Ascending aorta (tissue), 2 donors: ENCODE measurements at regions not wholly inside any gene's neighbourhood (a gene's known extent, or its start where the extent isn't known, plus 50 kb on each side); places are given as distances from the start of the nearest gene placed in this dataset.

ENCODE experiments used
- DNase-seq, 2 donors: peaks; one replicate each; pipeline ENCODE4 v3.0.0-alpha.2; 2019; ENCODE audit warnings: low spot score in 2 of 2
- H3K27ac ChIP-seq, 2 donors: fragments of 200-600 bp; sonication (generic); one replicate each; pipeline ENCODE4 v1.5.1; 2016 to 2017; ENCODE audit warnings: mild to moderate bottlenecking in 1 of 2
- H3K27me3 ChIP-seq: fragments of 200-600 bp; sonication (generic); one replicate; pipeline ENCODE4 v1.5.1; 2017
- H3K36me3 ChIP-seq, 2 donors: fragments of 200-600 bp; sonication (generic); one replicate each; pipeline ENCODE4 v1.5.1; 2016
- H3K4me1 ChIP-seq, 2 donors: fragments of 200-600 bp; sonication (generic); one replicate each; pipeline ENCODE4 v1.5.1; 2016 to 2017; ENCODE audit warnings: mild to moderate bottlenecking in 1 of 2
- H3K4me3 ChIP-seq, 2 donors: fragments of 200-600 bp; sonication (generic); one replicate each; pipeline ENCODE4 v1.5.1; 2016 to 2017; ENCODE audit warnings: mild to moderate bottlenecking in 1 of 2
- H3K9me3 ChIP-seq, 2 donors: fragments of 200-600 bp; sonication (generic); one replicate each; pipeline ENCODE4 v1.5.1; 2016
- intact Hi-C: fragments of 100-400 bp; cut with DNase I; formaldehyde crosslinking; loops from one replicate; pipeline ENCODE4 v1.15.1; 2023
- TF ChIP-seq, protein P1 (sequence below), 3 experiments: fragments of 200-600 bp in 2 of 3; fragments of 450-650 bp in 1 of 3; sonication (generic) in 2 of 3; IDR thresholded peaks; one replicate each; pipeline ENCODE4 v1.5.1; 2016 to 2019; ENCODE audit warnings: antibody characterized with exemption in 3 of 3, mild to moderate bottlenecking in 1 of 3, moderate library complexity in 1 of 3

DNA sequence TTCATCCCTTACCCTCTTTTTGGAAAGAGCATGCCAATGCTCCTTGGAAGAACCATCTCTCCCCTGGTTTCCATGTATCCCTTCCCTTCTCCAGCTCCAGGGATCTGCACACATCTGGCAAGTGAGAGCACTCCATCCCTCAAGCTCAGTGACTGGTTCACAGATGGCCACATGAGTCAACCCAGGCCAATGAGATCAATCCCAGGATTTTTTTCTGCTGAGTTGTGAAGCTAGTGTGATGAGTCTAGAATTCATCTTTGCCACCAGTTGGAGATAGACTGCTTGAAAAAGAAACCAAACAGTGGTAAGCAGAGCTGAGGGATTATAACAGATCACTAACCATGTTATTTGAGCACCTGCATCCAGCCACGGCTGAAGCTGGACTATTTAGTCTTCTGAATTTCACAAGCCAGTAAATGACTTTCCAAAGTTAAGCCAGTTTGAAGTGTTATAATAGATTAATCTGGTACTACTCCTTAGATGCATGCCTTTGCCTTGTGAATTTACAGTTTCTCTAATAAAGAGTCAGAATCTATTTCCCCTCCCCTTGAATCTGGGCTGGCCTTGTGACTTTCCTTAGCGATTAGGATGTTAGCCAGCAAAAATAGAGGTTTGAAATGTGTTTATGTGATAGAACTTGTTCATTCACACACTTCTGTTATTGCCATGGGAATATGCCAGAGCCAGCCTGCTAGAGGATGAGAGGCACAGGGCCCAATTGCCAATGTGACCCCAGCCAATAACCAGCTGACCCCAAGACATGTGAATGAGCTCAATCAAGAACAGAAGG, 159.8 kb downstream of the WNT5A start:
- no peaks in the 10 kb centered on the region for H3K36me3 ChIP-seq
- intact Hi-C loops, result no loop called here
- TF ChIP-seq, protein P1, sequence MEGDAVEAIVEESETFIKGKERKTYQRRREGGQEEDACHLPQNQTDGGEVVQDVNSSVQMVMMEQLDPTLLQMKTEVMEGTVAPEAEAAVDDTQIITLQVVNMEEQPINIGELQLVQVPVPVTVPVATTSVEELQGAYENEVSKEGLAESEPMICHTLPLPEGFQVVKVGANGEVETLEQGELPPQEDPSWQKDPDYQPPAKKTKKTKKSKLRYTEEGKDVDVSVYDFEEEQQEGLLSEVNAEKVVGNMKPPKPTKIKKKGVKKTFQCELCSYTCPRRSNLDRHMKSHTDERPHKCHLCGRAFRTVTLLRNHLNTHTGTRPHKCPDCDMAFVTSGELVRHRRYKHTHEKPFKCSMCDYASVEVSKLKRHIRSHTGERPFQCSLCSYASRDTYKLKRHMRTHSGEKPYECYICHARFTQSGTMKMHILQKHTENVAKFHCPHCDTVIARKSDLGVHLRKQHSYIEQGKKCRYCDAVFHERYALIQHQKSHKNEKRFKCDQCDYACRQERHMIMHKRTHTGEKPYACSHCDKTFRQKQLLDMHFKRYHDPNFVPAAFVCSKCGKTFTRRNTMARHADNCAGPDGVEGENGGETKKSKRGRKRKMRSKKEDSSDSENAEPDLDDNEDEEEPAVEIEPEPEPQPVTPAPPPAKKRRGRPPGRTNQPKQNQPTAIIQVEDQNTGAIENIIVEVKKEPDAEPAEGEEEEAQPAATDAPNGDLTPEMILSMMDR (IDR thresholded peaks at IDR 0.05), result no peak
- DNase-seq, result no peak
- H3K4me3 ChIP-seq, result no peak overlapping the region
- no peaks in the 10 kb centered on the region for H3K4me1 ChIP-seq
- H3K9me3 ChIP-seq, result no peaks in the 10 kb centered on the region
- H3K27ac ChIP-seq, result no peak overlapping the region
- no peaks in the 10 kb centered on the region for H3K27me3 ChIP-seq

DNA sequence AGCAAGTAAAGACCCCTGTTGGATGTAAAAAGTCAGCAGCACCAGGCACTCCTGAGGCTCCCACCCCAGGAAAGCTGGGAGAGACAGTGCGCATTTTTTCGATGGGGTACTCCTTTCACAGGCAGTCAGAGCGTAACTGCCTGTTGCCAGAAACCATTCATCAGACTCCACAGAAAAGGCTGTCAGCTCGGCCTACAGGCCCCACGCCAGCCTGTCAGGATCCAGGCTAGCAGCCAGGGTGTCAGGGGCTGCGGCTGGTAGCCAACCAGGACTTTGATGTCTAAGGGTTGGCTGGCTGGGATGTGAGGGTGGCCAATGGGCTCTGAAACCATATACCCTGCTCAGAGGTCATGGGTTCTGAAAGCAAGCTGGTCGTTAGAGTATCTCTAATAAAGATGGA, 164.5 kb downstream of the WNT5A start:
- H3K4me1 ChIP-seq, result no peaks in the 10 kb centered on the region
- no peaks in the 10 kb centered on the region for H3K36me3 ChIP-seq
- no peak for DNase-seq
- no peak overlapping the region for H3K4me3 ChIP-seq
- no peak overlapping the region for H3K27ac ChIP-seq
- intact Hi-C loops, result no loop called here
- H3K27me3 ChIP-seq, result no peaks in the 10 kb centered on the region
- no peaks in the 10 kb centered on the region for H3K9me3 ChIP-seq
- TF ChIP-seq, protein P1 (IDR thresholded peaks at IDR 0.05), result no peak

GRCh38 chr3:55320928-55321327, 166.2 kb downstream of the WNT5A start:
- TF ChIP-seq, protein P1 (IDR thresholded peaks at IDR 0.05), result no peak
- no peaks in the 10 kb centered on the region for H3K9me3 ChIP-seq
- no peak for DNase-seq
- H3K36me3 ChIP-seq, result no peaks in the 10 kb centered on the region
- H3K27me3 ChIP-seq, result no peaks in the 10 kb centered on the region
- no peak overlapping the region for H3K27ac ChIP-seq
- intact Hi-C loops, result no loop called here
- no peaks in the 10 kb centered on the region for H3K4me1 ChIP-seq
- H3K4me3 ChIP-seq, result no peak overlapping the region

DNA sequence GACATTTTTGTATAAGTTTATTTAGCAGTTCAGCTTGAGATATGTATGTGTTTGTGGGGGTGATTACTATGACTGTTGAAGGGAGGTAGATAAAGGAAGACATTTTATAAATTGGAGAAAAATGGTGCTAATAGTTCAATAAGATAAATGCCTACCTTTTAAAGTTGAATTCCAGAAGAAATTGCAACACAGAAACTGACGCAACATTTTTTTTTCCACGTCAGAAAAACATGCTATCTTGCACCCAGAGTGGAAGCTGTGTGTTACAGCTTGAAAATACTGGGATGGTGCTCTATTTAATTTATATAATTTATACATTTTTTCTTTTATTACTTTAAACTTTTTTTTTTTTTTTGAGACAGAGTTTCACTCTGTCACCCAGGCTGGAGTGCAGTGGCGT, 171.7 kb downstream of the WNT5A start:
- H3K4me3 ChIP-seq, result no peak overlapping the region
- intact Hi-C loops, result no loop called here

DNA sequence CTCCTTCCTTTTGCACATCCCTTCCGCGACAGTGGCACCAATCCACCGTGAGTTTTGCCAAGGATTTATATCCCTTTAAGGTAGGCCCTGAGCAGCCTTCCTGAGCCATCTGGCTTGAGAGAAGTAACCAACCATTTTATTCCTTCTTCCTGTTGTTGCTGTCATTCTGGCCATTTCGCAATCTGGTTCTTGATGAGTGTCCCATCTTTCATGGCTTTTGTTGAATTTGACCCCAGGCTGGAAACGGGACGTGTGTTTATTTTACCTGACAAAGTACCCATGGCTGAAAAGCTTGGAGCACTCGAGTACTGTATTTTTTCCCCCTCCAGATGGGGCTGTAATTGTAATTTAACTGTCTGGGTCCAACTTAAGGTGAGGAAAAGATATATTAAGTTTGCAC, 173.4 kb downstream of the WNT5A start:
- Histone ChIP-seq H3K4me3 (no peak overlapping the region), H3K36me3 (no peaks in the 10 kb centered on the region), H3K9me3 (no peaks in the 10 kb centered on the region), H3K27me3 (no peaks in the 10 kb centered on the region), H3K4me1 (no peaks in the 10 kb centered on the region), H3K27ac (no peak overlapping the region)
- DNase-seq, result no peak
- TF ChIP-seq, protein P1 (IDR thresholded peaks at IDR 0.05), result no peak
- intact Hi-C loops, result no loop called here

More for the DNA sequence above, 171.7 kb downstream of the WNT5A start:
- Histone ChIP-seq H3K27me3 (no peaks in the 10 kb centered on the region), H3K4me1 (no peaks in the 10 kb centered on the region), H3K27ac (no peak overlapping the region), H3K9me3 (no peaks in the 10 kb centered on the region), H3K36me3 (no peaks in the 10 kb centered on the region)
- TF ChIP-seq, protein P1 (IDR thresholded peaks at IDR 0.05), result no peak
- DNase-seq, result no peak
